ENCODE measurements at regions not wholly inside any gene's neighbourhood (a gene's known extent, or its start where the extent isn't known, plus 50 kb on each side); places are given as distances from the start of the nearest gene placed in this dataset.
"Not testable (repeated sequence)": the region's sequence is repeated elsewhere in the genome, so short reads cannot be mapped to it uniquely, and the experiment has no call there.

DNA sequence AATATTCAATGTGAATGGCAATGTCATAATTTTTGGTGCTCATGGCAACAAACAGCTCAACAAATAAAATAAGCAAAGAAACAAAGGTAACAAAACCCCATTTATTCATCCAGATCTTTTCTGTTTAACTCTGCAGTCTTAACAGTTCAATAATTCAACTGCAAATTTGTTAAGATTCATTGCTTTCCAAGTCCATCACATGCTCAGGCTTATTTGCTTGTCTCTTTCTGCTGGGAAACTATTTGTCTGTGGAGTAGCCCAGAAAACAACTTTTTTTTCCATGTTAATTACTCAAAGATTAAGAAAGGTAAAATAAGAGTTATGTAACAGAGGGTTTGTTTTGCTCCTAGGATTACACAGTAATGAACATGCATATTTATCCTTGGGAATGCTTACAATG is 92.6 kb upstream of the PNPT1 start:
- Histone ChIP-seq H3K4me1 (no peaks in the 10 kb centered on the region), H3K4me3 (no peak overlapping the region), H3K27ac (no peak overlapping the region), H3K27me3 (no peaks in the 10 kb centered on the region), H3K36me3 (no peaks in the 10 kb centered on the region), H3K9me3 (no peaks in the 10 kb centered on the region)
- TF ChIP-seq POLR2AphosphoS5 (IDR thresholded peaks at IDR 0.05) (no peak), POLR2A (IDR thresholded peaks at IDR 0.05) (no peak), EP300 (IDR thresholded peaks at IDR 0.05) (no peak)
- TF ChIP-seq, protein P1, sequence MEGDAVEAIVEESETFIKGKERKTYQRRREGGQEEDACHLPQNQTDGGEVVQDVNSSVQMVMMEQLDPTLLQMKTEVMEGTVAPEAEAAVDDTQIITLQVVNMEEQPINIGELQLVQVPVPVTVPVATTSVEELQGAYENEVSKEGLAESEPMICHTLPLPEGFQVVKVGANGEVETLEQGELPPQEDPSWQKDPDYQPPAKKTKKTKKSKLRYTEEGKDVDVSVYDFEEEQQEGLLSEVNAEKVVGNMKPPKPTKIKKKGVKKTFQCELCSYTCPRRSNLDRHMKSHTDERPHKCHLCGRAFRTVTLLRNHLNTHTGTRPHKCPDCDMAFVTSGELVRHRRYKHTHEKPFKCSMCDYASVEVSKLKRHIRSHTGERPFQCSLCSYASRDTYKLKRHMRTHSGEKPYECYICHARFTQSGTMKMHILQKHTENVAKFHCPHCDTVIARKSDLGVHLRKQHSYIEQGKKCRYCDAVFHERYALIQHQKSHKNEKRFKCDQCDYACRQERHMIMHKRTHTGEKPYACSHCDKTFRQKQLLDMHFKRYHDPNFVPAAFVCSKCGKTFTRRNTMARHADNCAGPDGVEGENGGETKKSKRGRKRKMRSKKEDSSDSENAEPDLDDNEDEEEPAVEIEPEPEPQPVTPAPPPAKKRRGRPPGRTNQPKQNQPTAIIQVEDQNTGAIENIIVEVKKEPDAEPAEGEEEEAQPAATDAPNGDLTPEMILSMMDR (IDR thresholded peaks at IDR 0.05) = no peak
- ATAC-seq (ENCODE audit: low FRiP score in 2 of 2) = no peak
- no peak for DNase-seq

DNA sequence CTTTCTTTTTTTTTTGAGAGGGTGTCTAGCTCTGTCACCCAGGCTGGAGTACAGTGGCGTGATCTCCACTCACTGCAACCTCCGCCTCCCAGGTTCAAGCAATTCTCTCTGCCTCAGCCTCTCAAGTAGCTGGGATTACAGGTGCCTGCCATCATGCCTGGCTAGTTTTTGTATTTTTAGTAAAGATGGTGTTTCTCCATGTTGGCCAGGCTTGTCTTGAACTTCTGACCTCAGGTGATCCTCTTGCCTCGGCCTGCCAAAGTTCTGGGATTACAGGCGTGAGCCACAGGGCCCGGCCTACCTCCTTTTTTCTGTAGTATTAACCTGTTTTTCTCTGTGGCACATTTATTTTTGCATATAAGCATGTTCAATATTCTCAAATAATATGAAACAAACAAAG is 90.1 kb upstream of the PNPT1 start:
- not testable (repeated sequence) for DNase-seq; ATAC-seq (ENCODE audit: low FRiP score in 2 of 2); H3K9me3 ChIP-seq; H3K27me3 ChIP-seq; H3K27ac ChIP-seq; H3K4me1 ChIP-seq; H3K4me3 ChIP-seq; H3K36me3 ChIP-seq
- WGBS, 2 donors = 91 to 94% methylated on average over 5 of the region's 5 CpGs

DNA sequence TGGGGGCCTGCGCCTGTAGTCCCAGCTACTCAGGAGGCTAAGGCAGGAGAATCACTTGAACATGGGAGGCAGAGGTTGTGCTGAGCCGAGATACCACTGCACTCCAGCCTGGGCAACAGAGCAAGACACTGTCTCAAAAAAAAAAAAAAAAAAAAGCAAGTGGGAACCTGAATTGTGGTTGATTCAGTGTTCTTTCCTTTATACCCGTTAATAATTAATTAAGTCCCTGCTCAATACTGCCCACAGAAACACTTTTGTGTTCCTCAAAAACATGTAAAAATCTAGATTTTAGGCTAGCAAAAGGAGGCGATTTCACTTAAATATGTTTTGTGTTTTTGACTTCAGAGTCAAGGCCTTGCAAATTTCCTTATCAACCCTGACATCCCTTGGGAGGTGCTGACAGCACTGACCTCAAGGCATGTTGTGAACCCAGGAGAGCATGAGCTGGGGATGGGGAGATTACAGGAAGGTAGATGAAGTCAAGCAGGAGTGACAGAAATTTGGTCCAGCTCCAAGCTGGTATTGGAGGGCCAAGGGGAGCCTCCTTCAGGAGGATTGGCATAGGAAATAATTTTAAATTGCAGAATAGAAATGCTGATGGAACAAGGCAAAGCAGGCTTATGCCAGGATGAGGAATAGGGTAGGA is 89.0 kb upstream of the PNPT1 start:
- no peak for TF ChIP-seq EP300 (IDR thresholded peaks at IDR 0.05)
- no peak for TF ChIP-seq POLR2A (IDR thresholded peaks at IDR 0.05)
- TF ChIP-seq, protein P1 (IDR thresholded peaks at IDR 0.05) = no peak
- no peak for TF ChIP-seq POLR2AphosphoS5 (IDR thresholded peaks at IDR 0.05)
- Histone ChIP-seq H3K27ac (no peak overlapping the region), H3K27me3 (no peaks in the 10 kb centered on the region), H3K9me3 (no peaks in the 10 kb centered on the region), H3K4me1 (no peaks in the 10 kb centered on the region), H3K4me3 (no peak overlapping the region), H3K36me3 (no peaks in the 10 kb centered on the region)
- ATAC-seq (ENCODE audit: low FRiP score in 2 of 2) (no peak), DNase-seq (no peak)
- WGBS, 2 donors = 75 to 86% methylated on average over 4 of the region's 4 CpGs

DNA sequence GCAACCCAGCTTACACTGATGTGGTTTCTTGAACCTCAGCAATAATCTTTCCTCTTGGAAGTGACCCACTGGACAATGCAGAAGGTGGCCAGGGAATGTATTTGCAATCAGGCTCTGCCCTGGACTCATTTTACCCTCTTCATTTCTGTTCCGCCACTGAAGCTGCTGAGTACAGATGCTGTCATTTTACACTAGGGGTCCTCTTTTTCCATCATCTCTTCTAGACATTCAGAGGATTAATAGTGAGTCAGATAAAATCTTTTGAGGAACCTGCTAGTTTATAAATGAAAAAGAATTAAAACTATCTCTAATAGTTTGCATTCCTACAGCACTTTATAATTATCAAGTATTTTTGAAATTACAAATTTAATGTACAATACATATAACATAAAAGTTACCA is 87.9 kb upstream of the PNPT1 start:
- Histone ChIP-seq H3K9me3 (no peaks in the 10 kb centered on the region), H3K4me1 (no peaks in the 10 kb centered on the region), H3K36me3 (no peaks in the 10 kb centered on the region), H3K4me3 (no peak overlapping the region), H3K27ac (no peak overlapping the region), H3K27me3 (no peaks in the 10 kb centered on the region)
- TF ChIP-seq EP300 (IDR thresholded peaks at IDR 0.05) (no peak), POLR2A (IDR thresholded peaks at IDR 0.05) (no peak), POLR2AphosphoS5 (IDR thresholded peaks at IDR 0.05) (no peak)
- TF ChIP-seq, protein P1 (IDR thresholded peaks at IDR 0.05) = no peak
- no peak for ATAC-seq (ENCODE audit: low FRiP score in 2 of 2)
- 86 to 100% methylated on average over 1 of the region's 1 CpG for WGBS, 2 donors
- DNase-seq = no peak

DNA sequence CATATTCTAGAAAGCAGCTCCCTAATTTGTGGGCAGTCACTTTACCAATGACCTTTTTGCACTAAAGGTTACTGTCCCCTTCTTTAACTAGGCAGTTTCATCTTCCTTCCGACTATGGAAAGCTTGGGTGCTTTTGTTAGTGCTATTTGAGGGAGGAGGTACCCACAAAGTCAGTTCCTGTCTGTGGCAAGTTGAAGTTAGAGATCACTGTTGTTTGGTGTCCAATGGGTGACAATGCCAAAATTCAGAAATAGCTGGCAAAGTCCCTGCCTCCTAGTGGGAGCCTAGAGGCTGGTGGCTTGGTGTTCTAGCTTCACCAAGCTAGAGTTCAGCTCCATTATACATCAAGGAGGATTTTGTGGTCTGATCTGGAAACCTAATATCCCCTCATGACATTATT is 87.1 kb upstream of the PNPT1 start:
- H3K9me3 ChIP-seq = no peaks in the 10 kb centered on the region
- ATAC-seq (ENCODE audit: low FRiP score in 2 of 2) (no peak), DNase-seq (no peak)
- TF ChIP-seq EP300 (IDR thresholded peaks at IDR 0.05) = no peak
- no peak for TF ChIP-seq POLR2AphosphoS5 (IDR thresholded peaks at IDR 0.05)
- TF ChIP-seq, protein P1 (IDR thresholded peaks at IDR 0.05) = no peak
- TF ChIP-seq POLR2A (IDR thresholded peaks at IDR 0.05) = no peak
- H3K27me3 ChIP-seq = no peaks in the 10 kb centered on the region
- 77 to 93% methylated on average over 1 of the region's 1 CpG for WGBS, 2 donors
- no peaks in the 10 kb centered on the region for H3K36me3 ChIP-seq
- no peaks in the 10 kb centered on the region for H3K4me1 ChIP-seq
- H3K27ac ChIP-seq = no peak overlapping the region
- no peak overlapping the region for H3K4me3 ChIP-seq
